ENCODE measurements at regions not wholly inside any gene's neighbourhood (a gene's known extent, or its start where the extent isn't known, plus 50 kb on each side); places are given as distances from the start of the nearest gene placed in this dataset.

GRCh38 chr21:28693476-28693875 lies 299.2 kb downstream of the LTN1 start:
- intact Hi-C loops (cut with micrococcal nuclease; ENCODE audit: unreplicated experiment) (no loop called here), in situ Hi-C loops (cut with HindIII; ENCODE audit: low pct_unique_long_range_greater_than_20kb, low sequenced_read_pairs) (no loop called here)
- Histone ChIP-seq H3K27me3 (ENCODE audit: control insufficient read depth, insufficient read depth, low read length) (no peaks in the 10 kb centered on the region), H3K4me3 (ENCODE audit: low read depth in 2 of 2, low read length in 2 of 2) (no peak overlapping the region), H3K36me3 (ENCODE audit: control insufficient read depth, insufficient read depth, low read length) (no peaks in the 10 kb centered on the region), H3K4me1 (ENCODE audit: control insufficient read depth, insufficient read depth, low read length) (no peaks in the 10 kb centered on the region), H3K9me3 (ENCODE audit: control insufficient read depth, insufficient read depth, low read depth, low read length) (no peaks in the 10 kb centered on the region), H3K27ac (ENCODE audit: low read length) (no peak overlapping the region)
- no TSS peak for BruUV-seq (replicated peaks)
- no peak for TF ChIP-seq POLR2AphosphoS5 (IDR thresholded peaks at IDR 0.05; ENCODE audit: low read depth, low read length)
- TF ChIP-seq TCF7L2 (IDR thresholded peaks at IDR 0.05; ENCODE audit: low read depth, low read length) = no peak
- no peak for TF ChIP-seq REST (IDR thresholded peaks at IDR 0.05; ENCODE audit: insufficient read depth in 1 of 2, low read depth in 2 of 2, low read length in 1 of 2)
- no peak for TF ChIP-seq SIN3A (IDR thresholded peaks at IDR 0.05; ENCODE audit: borderline replicate concordance, insufficient read depth, low read depth, low read length)
- TF ChIP-seq CTCF (IDR thresholded peaks at IDR 0.05) = no peak
- DNase-seq (ENCODE audit: low read depth, low spot score) (no peak), ATAC-seq (no peak)
- CTCF ChIA-PET = no interaction called here
- POLR2A ChIA-PET = no interaction called here

- Histone ChIP-seq H3K36me3 (ENCODE audit: control insufficient read depth, insufficient read depth, low read length) (no peaks in the 10 kb centered on the region), H3K27me3 (ENCODE audit: control insufficient read depth, insufficient read depth, low read length) (no peaks in the 10 kb centered on the region), H3K4me3 (ENCODE audit: low read depth in 2 of 2, low read length in 2 of 2) (no peak overlapping the region), H3K27ac (ENCODE audit: low read length) (no peak overlapping the region), H3K9me3 (ENCODE audit: control insufficient read depth, insufficient read depth, low read depth, low read length) (no peaks in the 10 kb centered on the region), H3K4me1 (ENCODE audit: control insufficient read depth, insufficient read depth, low read length) (no peaks in the 10 kb centered on the region)
- intact Hi-C loops (cut with micrococcal nuclease; ENCODE audit: unreplicated experiment) = no loop called here
- no peak for ATAC-seq
- DNase-seq (ENCODE audit: low read depth, low spot score) = no peak
- TF ChIP-seq TCF7L2 (IDR thresholded peaks at IDR 0.05; ENCODE audit: low read depth, low read length) (no peak), CTCF (IDR thresholded peaks at IDR 0.05) (no peak), POLR2AphosphoS5 (IDR thresholded peaks at IDR 0.05; ENCODE audit: low read depth, low read length) (no peak), REST (IDR thresholded peaks at IDR 0.05; ENCODE audit: insufficient read depth in 1 of 2, low read depth in 2 of 2, low read length in 1 of 2) (no peak), SIN3A (IDR thresholded peaks at IDR 0.05; ENCODE audit: borderline replicate concordance, insufficient read depth, low read depth, low read length) (no peak)
- CTCF ChIA-PET = interaction anchor here (0.5 kb wide), 1 partner anchor 27 kb away, joined by 4 read pairs; no protein-coding TSS in a partner anchor
- POLR2A ChIA-PET = no interaction called here
- in situ Hi-C loops (cut with HindIII; ENCODE audit: low pct_unique_long_range_greater_than_20kb, low sequenced_read_pairs) = no loop called here
- BruUV-seq (replicated peaks) = no TSS peak
These were observed 302.5 kb downstream of the LTN1 start for GRCh38 chr21:28690196-28690595.
